ENCODE measurements at regions not wholly inside any gene's neighbourhood (a gene's known extent, or its start where the extent isn't known, plus 50 kb on each side); places are given as distances from the start of the nearest gene placed in this dataset.

- no peak for TF ChIP-seq TEAD4 (IDR thresholded peaks at IDR 0.05)
- TF ChIP-seq TAF1 (IDR thresholded peaks at IDR 0.05; ENCODE audit: low read depth): no peak
- TF ChIP-seq CREB1 (IDR thresholded peaks at IDR 0.05; ENCODE audit: low read depth): no peak
- TF ChIP-seq USF1 (IDR thresholded peaks at IDR 0.05): no peak
- no peak for TF ChIP-seq MAX (IDR thresholded peaks at IDR 0.05)
- TF ChIP-seq TCF12 (IDR thresholded peaks at IDR 0.05; ENCODE audit: low read depth): no peak
- no peak for TF ChIP-seq FOXM1 (IDR thresholded peaks at IDR 0.05; ENCODE audit: borderline replicate concordance, low read depth)
- TF ChIP-seq NFIC (IDR thresholded peaks at IDR 0.05): no peak
- no peak for TF ChIP-seq RAD21 (IDR thresholded peaks at IDR 0.05; ENCODE audit: low read depth)
- TF ChIP-seq REST (IDR thresholded peaks at IDR 0.05; ENCODE audit: low read depth): no peak
- TF ChIP-seq YY1 (IDR thresholded peaks at IDR 0.05; ENCODE audit: low read depth): no peak
- no peak for TF ChIP-seq CEBPB (IDR thresholded peaks at IDR 0.05)
- no peak for TF ChIP-seq EP300 (IDR thresholded peaks at IDR 0.05; ENCODE audit: borderline replicate concordance)
These were observed 720.4 kb upstream of the ADGRL4 start for GRCh38 chr1:79726911-79727310.

GRCh38 chr1:79726321-79726720, 719.8 kb upstream of the ADGRL4 start:
- TF ChIP-seq MAX (IDR thresholded peaks at IDR 0.05): no peak
- no peak for TF ChIP-seq RAD21 (IDR thresholded peaks at IDR 0.05; ENCODE audit: low read depth)
- no peak for TF ChIP-seq CREB1 (IDR thresholded peaks at IDR 0.05; ENCODE audit: low read depth)
- no peak for TF ChIP-seq NFIC (IDR thresholded peaks at IDR 0.05)
- no peak for TF ChIP-seq FOXM1 (IDR thresholded peaks at IDR 0.05; ENCODE audit: borderline replicate concordance, low read depth)
- TF ChIP-seq EP300 (IDR thresholded peaks at IDR 0.05; ENCODE audit: borderline replicate concordance): no peak
- no peak for TF ChIP-seq YY1 (IDR thresholded peaks at IDR 0.05; ENCODE audit: low read depth)
- TF ChIP-seq TAF1 (IDR thresholded peaks at IDR 0.05; ENCODE audit: low read depth): no peak
- TF ChIP-seq REST (IDR thresholded peaks at IDR 0.05; ENCODE audit: low read depth): no peak
- TF ChIP-seq CEBPB (IDR thresholded peaks at IDR 0.05): no peak
- no peak for TF ChIP-seq EGR1 (IDR thresholded peaks at IDR 0.05)
- TF ChIP-seq ZBTB7A (IDR thresholded peaks at IDR 0.05; ENCODE audit: low read depth): no peak
- no peak for TF ChIP-seq USF1 (IDR thresholded peaks at IDR 0.05)
- no peak for TF ChIP-seq TCF12 (IDR thresholded peaks at IDR 0.05; ENCODE audit: low read depth)
- no peak for TF ChIP-seq TEAD4 (IDR thresholded peaks at IDR 0.05)

GRCh38 chr1:79716447-79716846, 709.9 kb upstream of the ADGRL4 start:
- TF ChIP-seq FOXM1 (IDR thresholded peaks at IDR 0.05; ENCODE audit: borderline replicate concordance, low read depth): no peak
- no peak for TF ChIP-seq ZBTB7A (IDR thresholded peaks at IDR 0.05; ENCODE audit: low read depth)
- no peak for TF ChIP-seq TAF1 (IDR thresholded peaks at IDR 0.05; ENCODE audit: low read depth)
- no peak for TF ChIP-seq TCF12 (IDR thresholded peaks at IDR 0.05; ENCODE audit: low read depth)
- no peak for TF ChIP-seq CREB1 (IDR thresholded peaks at IDR 0.05; ENCODE audit: low read depth)
- TF ChIP-seq TEAD4 (IDR thresholded peaks at IDR 0.05): no peak
- no peak for TF ChIP-seq MAX (IDR thresholded peaks at IDR 0.05)
- TF ChIP-seq REST (IDR thresholded peaks at IDR 0.05; ENCODE audit: low read depth): no peak
- no peak for TF ChIP-seq RAD21 (IDR thresholded peaks at IDR 0.05; ENCODE audit: low read depth)
- no peak for TF ChIP-seq CEBPB (IDR thresholded peaks at IDR 0.05)
- TF ChIP-seq YY1 (IDR thresholded peaks at IDR 0.05; ENCODE audit: low read depth): no peak
- no peak for TF ChIP-seq USF1 (IDR thresholded peaks at IDR 0.05)

GRCh38 chr1:79714664-79715063, 708.1 kb upstream of the ADGRL4 start:
- TF ChIP-seq RAD21 (IDR thresholded peaks at IDR 0.05; ENCODE audit: low read depth) (no peak), CEBPB (IDR thresholded peaks at IDR 0.05) (no peak), ZBTB7A (IDR thresholded peaks at IDR 0.05; ENCODE audit: low read depth) (no peak), CREB1 (IDR thresholded peaks at IDR 0.05; ENCODE audit: low read depth) (no peak), YY1 (IDR thresholded peaks at IDR 0.05; ENCODE audit: low read depth) (no peak), NFIC (IDR thresholded peaks at IDR 0.05) (no peak), MAX (IDR thresholded peaks at IDR 0.05) (no peak), TEAD4 (IDR thresholded peaks at IDR 0.05) (no peak), REST (IDR thresholded peaks at IDR 0.05; ENCODE audit: low read depth) (no peak), USF1 (IDR thresholded peaks at IDR 0.05) (no peak), TCF12 (IDR thresholded peaks at IDR 0.05; ENCODE audit: low read depth) (no peak), TAF1 (IDR thresholded peaks at IDR 0.05; ENCODE audit: low read depth) (no peak), FOXM1 (IDR thresholded peaks at IDR 0.05; ENCODE audit: borderline replicate concordance, low read depth) (no peak), EGR1 (IDR thresholded peaks at IDR 0.05) (no peak), EP300 (IDR thresholded peaks at IDR 0.05; ENCODE audit: borderline replicate concordance) (no peak)
